ENCODE measurements at regions not wholly inside any gene's neighbourhood (a gene's known extent, or its start where the extent isn't known, plus 50 kb on each side); places are given as distances from the start of the nearest gene placed in this dataset.
"Not testable (repeated sequence)": the region's sequence is repeated elsewhere in the genome, so short reads cannot be mapped to it uniquely, and the experiment has no call there.

DNA sequence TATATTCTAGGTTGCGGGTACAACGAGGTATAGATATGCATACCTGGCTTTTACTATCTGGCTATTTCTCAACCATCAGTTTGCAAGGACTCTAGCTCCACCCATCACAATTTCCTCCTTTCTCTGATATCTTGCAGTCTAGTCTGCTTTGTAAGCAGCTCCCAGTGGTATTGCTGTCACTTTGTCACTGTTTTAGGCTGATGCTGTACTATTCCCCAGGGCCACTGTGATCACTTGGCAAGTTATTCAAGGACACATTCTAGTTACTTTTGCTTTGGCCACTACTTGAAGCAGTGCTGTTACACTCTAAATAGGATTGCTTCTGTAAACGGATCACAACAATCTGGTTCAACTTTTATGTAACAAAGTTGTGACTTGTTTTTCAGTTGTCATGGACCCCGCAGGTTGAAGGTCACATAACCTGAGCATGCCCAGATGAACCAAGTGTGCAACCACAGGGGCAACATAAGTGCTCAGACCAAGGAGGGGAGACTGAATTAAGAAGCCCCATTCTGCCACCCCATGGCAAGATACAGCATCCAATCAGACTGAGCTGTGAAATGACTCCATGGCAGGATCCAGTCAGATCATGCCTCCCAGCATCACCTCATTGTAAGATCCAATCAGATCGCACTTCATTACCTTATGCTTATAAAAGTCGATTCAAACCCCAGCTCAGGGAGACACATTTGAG lies 588.4 kb upstream of the CITED2 start:
- ATAC-seq (replicated peaks in 1 of 4) (no peak), DNase-seq (no peak)
- POLR2A ChIA-PET = no interaction called here
- Histone ChIP-seq H3K9me3 (no peaks in the 10 kb centered on the region), H3K4me3 (ENCODE audit: control insufficient read depth in 1 of 2, extremely low read depth in 1 of 2, low read length in 1 of 2) (no peak overlapping the region), H3K27me3 (replicated peaks in 1 of 2; ENCODE audit: control insufficient read depth in 2 of 2, extremely low read depth in 1 of 2, insufficient read depth in 2 of 2, low read length in 1 of 2) (no peaks in the 10 kb centered on the region), H3K27ac (ENCODE audit: low read length) (no peak overlapping the region), H3K4me1 (ENCODE audit: control insufficient read depth in 1 of 2, extremely low read depth in 1 of 2, insufficient read depth in 2 of 2, low read length in 2 of 2) (no peaks in the 10 kb centered on the region), H3K36me3 (ENCODE audit: control insufficient read depth in 2 of 2, extremely low read depth in 1 of 2, insufficient read depth in 1 of 2, low read length in 1 of 2) (no peaks in the 10 kb centered on the region)
- Mint-ChIP-seq H3K27ac (no peak overlapping the region), H3K36me3 (no peaks in the 10 kb centered on the region), H3K27me3 (no peaks in the 10 kb centered on the region), H3K4me3 (no peak overlapping the region), H3K9me3 (no peaks in the 10 kb centered on the region), H3K4me1 (no peaks in the 10 kb centered on the region)
- 92% methylated on average over 6 of the region's 6 CpGs for WGBS (ENCODE audit: insufficient coverage)
- CTCF ChIA-PET = no interaction called here

DNA sequence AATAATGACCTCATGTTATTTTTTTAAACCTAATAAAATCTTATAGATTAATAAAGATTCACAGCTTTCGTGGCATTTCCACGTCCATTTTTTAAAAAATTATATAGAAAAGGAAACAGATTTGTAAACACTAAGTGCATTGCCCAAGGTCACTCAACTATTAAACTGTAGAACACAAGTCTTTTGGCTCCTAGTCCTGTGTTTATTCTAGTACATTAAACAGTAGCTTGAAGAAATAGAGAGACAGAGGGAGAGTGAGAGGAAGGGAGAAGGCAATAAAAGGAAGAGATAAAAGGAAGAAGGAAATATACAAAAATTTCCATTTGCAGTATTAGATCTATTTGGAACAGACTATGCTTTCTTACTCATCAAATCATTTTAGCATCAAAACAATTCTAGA lies 586.7 kb upstream of the CITED2 start:
- Histone ChIP-seq H3K4me3 (ENCODE audit: control insufficient read depth in 1 of 2, extremely low read depth in 1 of 2, low read length in 1 of 2) (no peak overlapping the region), H3K4me1 (ENCODE audit: control insufficient read depth in 1 of 2, extremely low read depth in 1 of 2, insufficient read depth in 2 of 2, low read length in 2 of 2) (no peaks in the 10 kb centered on the region), H3K27ac (ENCODE audit: low read length) (no peak overlapping the region), H3K36me3 (ENCODE audit: control insufficient read depth in 2 of 2, extremely low read depth in 1 of 2, insufficient read depth in 1 of 2, low read length in 1 of 2) (no peaks in the 10 kb centered on the region), H3K27me3 (replicated peaks in 1 of 2; ENCODE audit: control insufficient read depth in 2 of 2, extremely low read depth in 1 of 2, insufficient read depth in 2 of 2, low read length in 1 of 2) (peaks cover 0 to 3% of the 10 kb centered on the region in 2 experiments), H3K9me3 (no peaks in the 10 kb centered on the region)
- Mint-ChIP-seq H3K27me3 (peaks cover 0 to under 1% of the 10 kb centered on the region in 2 donors), H3K36me3 (no peaks in the 10 kb centered on the region), H3K4me3 (no peak overlapping the region), H3K4me1 (no peaks in the 10 kb centered on the region), H3K27ac (no peak overlapping the region), H3K9me3 (no peaks in the 10 kb centered on the region)
- ATAC-seq (replicated peaks in 1 of 4) (no peak), DNase-seq (no peak)
- ChIA-PET CTCF (no interaction called here), POLR2A (no interaction called here)
- no CpG with 5 or more reads among the region's 2 CpGs for WGBS (ENCODE audit: insufficient coverage)

GRCh38 chr6:139960671-139961070 lies 586.2 kb upstream of the CITED2 start:
- peaks cover 0 to 2% of the 10 kb centered on the region in 2 donors for H3K27me3 Mint-ChIP-seq
- WGBS (ENCODE audit: insufficient coverage) = no CpG with 5 or more reads among the region's 2 CpGs
- no peaks in the 10 kb centered on the region for H3K36me3 Mint-ChIP-seq
- CTCF ChIA-PET = no interaction called here
- no peaks in the 10 kb centered on the region for H3K4me1 Mint-ChIP-seq
- Histone ChIP-seq H3K27me3 (replicated peaks in 1 of 2; ENCODE audit: control insufficient read depth in 2 of 2, extremely low read depth in 1 of 2, insufficient read depth in 2 of 2, low read length in 1 of 2) (peaks cover 0 to 3% of the 10 kb centered on the region in 2 experiments), H3K4me3 (ENCODE audit: control insufficient read depth in 1 of 2, extremely low read depth in 1 of 2, low read length in 1 of 2) (no peak overlapping the region), H3K9me3 (no peaks in the 10 kb centered on the region), H3K27ac (ENCODE audit: low read length) (no peak overlapping the region), H3K36me3 (ENCODE audit: control insufficient read depth in 2 of 2, extremely low read depth in 1 of 2, insufficient read depth in 1 of 2, low read length in 1 of 2) (no peaks in the 10 kb centered on the region), H3K4me1 (ENCODE audit: control insufficient read depth in 1 of 2, extremely low read depth in 1 of 2, insufficient read depth in 2 of 2, low read length in 2 of 2) (no peaks in the 10 kb centered on the region)
- no peaks in the 10 kb centered on the region for H3K9me3 Mint-ChIP-seq
- no peak overlapping the region for H3K27ac Mint-ChIP-seq
- POLR2A ChIA-PET = no interaction called here
- no peak overlapping the region for H3K4me3 Mint-ChIP-seq
- DNase-seq (no peak), ATAC-seq (replicated peaks in 1 of 4) (no peak)

DNA sequence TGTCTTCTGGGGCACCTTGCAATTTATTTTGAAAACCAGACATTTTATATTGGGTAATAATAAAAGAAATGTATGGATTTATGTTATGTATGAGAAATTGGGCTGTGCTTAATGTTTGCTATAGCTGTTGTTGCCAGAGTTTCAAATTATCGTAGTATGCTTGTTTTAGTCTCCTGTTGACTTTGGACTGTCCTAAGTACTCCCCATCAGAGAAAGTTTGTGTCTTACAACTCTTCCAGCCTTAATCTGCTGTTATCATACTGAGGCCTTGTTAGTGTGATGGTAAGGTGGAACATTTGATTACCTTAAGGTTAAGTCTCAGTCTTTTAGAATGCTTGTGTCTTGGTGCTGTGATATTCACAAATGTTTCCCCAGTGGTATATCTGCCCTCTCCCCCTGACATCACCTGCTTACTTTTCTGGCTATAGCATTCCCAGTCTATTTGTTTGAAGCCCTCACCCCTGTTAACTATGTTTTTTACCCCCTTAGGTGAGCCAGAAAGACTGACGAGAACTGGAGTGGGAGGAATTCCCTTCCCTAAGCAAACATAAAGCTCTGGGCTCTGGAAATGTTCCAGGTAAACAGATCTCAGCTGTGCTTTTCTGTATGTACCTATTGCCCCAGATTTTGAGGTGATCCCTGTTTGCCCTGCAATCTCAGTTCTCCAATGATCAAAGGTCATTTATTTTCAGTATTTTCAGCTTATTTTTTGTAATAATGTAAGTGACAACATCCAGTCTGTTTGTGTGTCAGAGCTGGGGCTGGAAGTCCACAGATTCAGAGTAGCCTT lies 581.1 kb upstream of the CITED2 start:
- H3K27me3 Mint-ChIP-seq = peaks cover 0 to 2% of the 10 kb centered on the region in 2 donors
- no CpG with 5 or more reads among the region's 2 CpGs for WGBS (ENCODE audit: insufficient coverage)
- Histone ChIP-seq H3K9me3 (no peaks in the 10 kb centered on the region), H3K4me3 (ENCODE audit: control insufficient read depth in 1 of 2, extremely low read depth in 1 of 2, low read length in 1 of 2) (no peak overlapping the region), H3K27me3 (replicated peaks in 1 of 2; ENCODE audit: control insufficient read depth in 2 of 2, extremely low read depth in 1 of 2, insufficient read depth in 2 of 2, low read length in 1 of 2) (peaks cover 0 to 3% of the 10 kb centered on the region in 2 experiments), H3K27ac (ENCODE audit: low read length) (no peak overlapping the region), H3K36me3 (ENCODE audit: control insufficient read depth in 2 of 2, extremely low read depth in 1 of 2, insufficient read depth in 1 of 2, low read length in 1 of 2) (no peaks in the 10 kb centered on the region), H3K4me1 (ENCODE audit: control insufficient read depth in 1 of 2, extremely low read depth in 1 of 2, insufficient read depth in 2 of 2, low read length in 2 of 2) (no peaks in the 10 kb centered on the region)
- H3K4me1 Mint-ChIP-seq = no peaks in the 10 kb centered on the region
- ATAC-seq (replicated peaks in 1 of 4) (no peak), DNase-seq (no peak)
- no peak overlapping the region for H3K27ac Mint-ChIP-seq
- peaks cover 0 to 11% (median 9%) of the 10 kb centered on the region in 3 donors for H3K9me3 Mint-ChIP-seq
- ChIA-PET POLR2A (no interaction called here), CTCF (no interaction called here)
- H3K4me3 Mint-ChIP-seq = no peak overlapping the region
- no peaks in the 10 kb centered on the region for H3K36me3 Mint-ChIP-seq

DNA sequence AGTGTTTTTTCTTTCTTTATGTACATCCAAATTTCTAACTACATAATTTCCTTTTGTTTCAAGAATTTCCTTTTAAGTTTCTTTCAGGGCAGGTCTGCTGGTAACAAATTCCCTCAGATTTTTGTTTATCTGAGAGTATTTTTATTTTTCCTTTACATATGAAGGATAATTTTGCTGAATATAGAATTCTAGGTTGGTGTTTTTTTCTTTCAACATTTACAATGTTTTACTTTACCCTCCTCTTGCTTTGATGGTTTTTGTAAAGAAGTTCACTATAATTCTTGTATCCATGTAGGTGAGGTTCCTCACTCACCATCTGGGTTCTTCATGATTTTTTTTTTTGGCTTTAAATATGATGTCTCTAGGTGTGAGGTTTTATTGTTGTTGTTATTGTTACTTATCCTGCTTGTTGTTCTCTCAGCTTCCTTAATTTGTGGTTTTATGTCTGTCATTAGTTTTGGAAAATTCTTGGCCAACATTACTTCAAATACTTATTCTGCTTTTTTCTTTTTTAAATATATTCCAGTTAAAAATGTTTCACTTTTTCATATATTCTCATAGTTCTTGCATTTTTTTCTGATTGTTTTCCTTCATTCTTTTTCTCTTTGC lies 580.1 kb upstream of the CITED2 start:
- H3K27ac ChIP-seq (ENCODE audit: low read length) = no peak overlapping the region
- Mint-ChIP-seq H3K27me3 (peaks cover 0 to 2% of the 10 kb centered on the region in 2 donors), H3K36me3 (no peaks in the 10 kb centered on the region), H3K27ac (no peak overlapping the region), H3K9me3 (peaks cover 0 to 11% (median 9%) of the 10 kb centered on the region in 3 donors), H3K4me1 (no peaks in the 10 kb centered on the region), H3K4me3 (no peak overlapping the region)
- ATAC-seq (replicated peaks in 1 of 4) = no peak
- no peaks in the 10 kb centered on the region for H3K4me1 ChIP-seq (ENCODE audit: control insufficient read depth in 1 of 2, extremely low read depth in 1 of 2, insufficient read depth in 2 of 2, low read length in 2 of 2)
- H3K4me3 ChIP-seq (ENCODE audit: control insufficient read depth in 1 of 2, extremely low read depth in 1 of 2, low read length in 1 of 2) = no peak overlapping the region
- no peaks in the 10 kb centered on the region for H3K36me3 ChIP-seq (ENCODE audit: control insufficient read depth in 2 of 2, extremely low read depth in 1 of 2, insufficient read depth in 1 of 2, low read length in 1 of 2)
- peaks cover 0 to 3% of the 10 kb centered on the region in 2 experiments for H3K27me3 ChIP-seq (replicated peaks in 1 of 2; ENCODE audit: control insufficient read depth in 2 of 2, extremely low read depth in 1 of 2, insufficient read depth in 2 of 2, low read length in 1 of 2)
- DNase-seq = no peak
- ChIA-PET CTCF (no interaction called here), POLR2A (no interaction called here)
- H3K9me3 ChIP-seq = no peaks in the 10 kb centered on the region

- H3K27ac Mint-ChIP-seq; H3K27me3 ChIP-seq (replicated peaks in 1 of 2; ENCODE audit: control insufficient read depth in 2 of 2, extremely low read depth in 1 of 2, insufficient read depth in 2 of 2, low read length in 1 of 2); H3K27ac ChIP-seq (ENCODE audit: low read length); ATAC-seq (replicated peaks in 1 of 4); H3K27me3 Mint-ChIP-seq; H3K4me1 ChIP-seq (ENCODE audit: control insufficient read depth in 1 of 2, extremely low read depth in 1 of 2, insufficient read depth in 2 of 2, low read length in 2 of 2); H3K36me3 Mint-ChIP-seq; POLR2A ChIA-PET; DNase-seq; H3K4me3 ChIP-seq (ENCODE audit: control insufficient read depth in 1 of 2, extremely low read depth in 1 of 2, low read length in 1 of 2); H3K9me3 ChIP-seq; H3K4me1 Mint-ChIP-seq; H3K4me3 Mint-ChIP-seq; CTCF ChIA-PET; H3K36me3 ChIP-seq (ENCODE audit: control insufficient read depth in 2 of 2, extremely low read depth in 1 of 2, insufficient read depth in 1 of 2, low read length in 1 of 2): not testable (repeated sequence)
- no CpG with 5 or more reads among the region's 11 CpGs for WGBS (ENCODE audit: insufficient coverage)
- H3K9me3 Mint-ChIP-seq = peaks cover 0 to 11% (median 9%) of the 10 kb centered on the region in 3 donors
These were observed 579.3 kb upstream of the CITED2 start for GRCh38 chr6:139953780-139954179.

Data from T-cell (primary cell).